ENCODE measurements at regions not wholly inside any gene's neighbourhood (a gene's known extent, or its start where the extent isn't known, plus 50 kb on each side); places are given as distances from the start of the nearest gene placed in this dataset.

GRCh38 chr2:61764035-61764800 is 89.6 kb downstream of the FAM161A start:
- intact Hi-C loops (cut with DNase I; ENCODE audit: low total_unique reads) = no loop called here
- H3K27ac ChIP-seq = peak overlapping the region; percentile 99

GRCh38 chr2:61763605-61764034 is 90.2 kb downstream of the FAM161A start:
- no peaks in the 10 kb centered on the region for H3K36me3 ChIP-seq
- peak; percentile 74 to 77 for DNase-seq (ENCODE audit: low spot score in 2 of 2)
- intact Hi-C loops (cut with DNase I; ENCODE audit: low total_unique reads) = no loop called here
- H3K27me3 ChIP-seq = no peaks in the 10 kb centered on the region
- peak overlapping the region; percentile 99 for H3K27ac ChIP-seq
- H3K4me1 ChIP-seq = no peaks in the 10 kb centered on the region
- H3K9me3 ChIP-seq = no peaks in the 10 kb centered on the region
- H3K4me3 ChIP-seq = peak overlapping the region; percentile 63 to 74 (median 69)
- no peak for TF ChIP-seq POLR2A (IDR thresholded peaks at IDR 0.05)
- no peak for TF ChIP-seq POLR2AphosphoS5 (IDR thresholded peaks at IDR 0.05)
- TF ChIP-seq CTCF (IDR thresholded peaks at IDR 0.05) = no peak

More at GRCh38 chr2:61764035-61764800, 89.6 kb downstream of the FAM161A start:
- Histone ChIP-seq H3K4me3 (peak overlapping the region; percentile 63 to 74 (median 69)), H3K27me3 (no peaks in the 10 kb centered on the region), H3K4me1 (no peaks in the 10 kb centered on the region), H3K9me3 (no peaks in the 10 kb centered on the region), H3K36me3 (no peaks in the 10 kb centered on the region)
- TF ChIP-seq POLR2A (IDR thresholded peaks at IDR 0.05) = peak; percentile 84
- peak; percentile 97 to 99 (median 98) for TF ChIP-seq POLR2AphosphoS5 (IDR thresholded peaks at IDR 0.05)
- TF ChIP-seq CTCF (IDR thresholded peaks at IDR 0.05) = no peak
- peak; percentile 97 to 98 for DNase-seq (ENCODE audit: low spot score in 2 of 2)

- Histone ChIP-seq H3K27me3 (no peaks in the 10 kb centered on the region), H3K4me1 (no peaks in the 10 kb centered on the region), H3K27ac (no peak overlapping the region), H3K9me3 (no peaks in the 10 kb centered on the region), H3K4me3 (no peak overlapping the region), H3K36me3 (no peaks in the 10 kb centered on the region)
- no peak for DNase-seq (ENCODE audit: low spot score in 2 of 2)
- intact Hi-C loops (cut with DNase I; ENCODE audit: low total_unique reads) = no loop called here
- no peak for TF ChIP-seq CTCF (IDR thresholded peaks at IDR 0.05)
- TF ChIP-seq POLR2AphosphoS5 (IDR thresholded peaks at IDR 0.05) = no peak
- TF ChIP-seq POLR2A (IDR thresholded peaks at IDR 0.05) = no peak
Measured at GRCh38 chr2:61762292-61762691, 91.6 kb downstream of the FAM161A start.

GRCh38 chr2:61759718-61760117 is 94.1 kb downstream of the FAM161A start:
- DNase-seq (ENCODE audit: low spot score in 2 of 2) = no peak
- no peak overlapping the region for H3K4me3 ChIP-seq
- no peak for TF ChIP-seq POLR2A (IDR thresholded peaks at IDR 0.05)
- TF ChIP-seq POLR2AphosphoS5 (IDR thresholded peaks at IDR 0.05) = no peak
- no peak for TF ChIP-seq CTCF (IDR thresholded peaks at IDR 0.05)
- intact Hi-C loops (cut with DNase I; ENCODE audit: low total_unique reads) = no loop called here
- H3K27me3 ChIP-seq = no peaks in the 10 kb centered on the region
- H3K9me3 ChIP-seq = no peaks in the 10 kb centered on the region
- no peak overlapping the region for H3K27ac ChIP-seq
- no peaks in the 10 kb centered on the region for H3K4me1 ChIP-seq
- H3K36me3 ChIP-seq = no peaks in the 10 kb centered on the region

GRCh38 chr2:61759005-61759404 is 94.9 kb downstream of the FAM161A start:
- Histone ChIP-seq H3K4me1 (no peaks in the 10 kb centered on the region), H3K9me3 (no peaks in the 10 kb centered on the region), H3K27me3 (no peaks in the 10 kb centered on the region), H3K4me3 (no peak overlapping the region), H3K36me3 (no peaks in the 10 kb centered on the region), H3K27ac (no peak overlapping the region)
- TF ChIP-seq POLR2AphosphoS5 (IDR thresholded peaks at IDR 0.05) (peak in 2 of 3 donors; percentile 23 to 28), CTCF (IDR thresholded peaks at IDR 0.05) (no peak)
- no peak for DNase-seq (ENCODE audit: low spot score in 2 of 2)
- intact Hi-C loops (cut with DNase I; ENCODE audit: low total_unique reads) = no loop called here

Data from breast epithelium (tissue), 4 donors.